GM23338 (cell line): ENCODE measurements at regions not wholly inside any gene's neighbourhood (a gene's known extent, or its start where the extent isn't known, plus 50 kb on each side); places are given as distances from the start of the nearest gene placed in this dataset.
A peak's percentile ranks its signal among the peaks of the same experiment; 100 is the strongest.

Source experiments
- ATAC-seq: fragments of 200-7000 bp; cut with Tn5 transposase; 3 replicates; pipeline ENCODE4 v1.9.1; 2020
- DNase-seq: peaks from one replicate; pipeline ENCODE4 v3.0.0-alpha.2; 2015; ENCODE audit warnings: low spot score
- H2AFZ ChIP-seq: fragments of 200-600 bp; sonication (generic); 2 replicates; pipeline ENCODE4 v1.8.0; 2016; ENCODE audit warnings: antibody characterized with exemption, mild to moderate bottlenecking, moderate library complexity
- H3F3A ChIP-seq: fragments of 200-600 bp; sonication (generic); replicated peaks from 2 replicates; pipeline ENCODE4 v1.8.0; 2017; ENCODE audit warnings: antibody characterized with exemption, mixed run types, low read depth
- H3K27ac ChIP-seq: fragments of 200-600 bp; sonication (generic); 2 replicates; pipeline ENCODE4 v1.6.1; 2016; ENCODE audit warnings: low read depth
- H3K27me3 ChIP-seq: fragments of 200-600 bp; sonication (generic); 2 replicates; pipeline ENCODE4 v1.8.0; 2016; ENCODE audit warnings: mild to moderate bottlenecking, mixed run types, moderate library complexity; ENCODE audit not compliant: insufficient read depth
- H3K36me3 ChIP-seq: fragments of 200-600 bp; sonication (generic); 2 replicates; pipeline ENCODE4 v1.8.0; 2016; ENCODE audit warnings: mild to moderate bottlenecking; ENCODE audit not compliant: insufficient read depth
- H3K4me1 ChIP-seq: fragments of 200-600 bp; sonication (generic); 2 replicates; pipeline ENCODE4 v1.8.0; 2016; ENCODE audit warnings: mild to moderate bottlenecking, moderate library complexity; ENCODE audit not compliant: insufficient read depth
- H3K4me2 ChIP-seq: fragments of 200-600 bp; sonication (generic); 2 replicates; pipeline ENCODE4 v1.7.1; 2017; ENCODE audit warnings: mixed run types
- H3K4me3 ChIP-seq: fragments of 200-600 bp; sonication (generic); 2 replicates; pipeline ENCODE4 v1.6.1; 2016; ENCODE audit warnings: mixed run types
- H3K79me2 ChIP-seq: fragments of 200-600 bp; sonication (generic); replicated peaks from 2 replicates; pipeline ENCODE4 v1.8.0; 2017; ENCODE audit warnings: mild to moderate bottlenecking; ENCODE audit not compliant: insufficient read depth
- H3K9me2 ChIP-seq: fragments of 200-600 bp; sonication (generic); 2 replicates; pipeline ENCODE4 v1.8.0; 2017; ENCODE audit not compliant: insufficient read depth
- H4K20me1 ChIP-seq: fragments of 200-600 bp; sonication (generic); replicated peaks from 2 replicates; pipeline ENCODE4 v1.8.0; 2017; ENCODE audit warnings: mild to moderate bottlenecking; ENCODE audit not compliant: insufficient read depth
- H3K27ac Mint-ChIP-seq: 2 replicates; pipeline ENCODE4 v1.8.0; 2020; ENCODE audit warnings: inconsistent platforms, mild to moderate bottlenecking, moderate library complexity, mixed read lengths
- H3K27me3 Mint-ChIP-seq: 3 replicates; pipeline ENCODE4 v1.8.0; 2022; ENCODE audit warnings: low read depth, mild to moderate bottlenecking, moderate library complexity, mixed read lengths, inconsistent platforms; ENCODE audit not compliant: insufficient read depth, poor library complexity
- H3K36me3 Mint-ChIP-seq: 3 replicates; pipeline ENCODE4 v1.8.0; 2021; ENCODE audit warnings: low read depth, mild to moderate bottlenecking, inconsistent platforms, moderate library complexity, mixed read lengths
- H3K4me1 Mint-ChIP-seq: 3 replicates; pipeline ENCODE4 v1.8.0; 2020; ENCODE audit warnings: mild to moderate bottlenecking, inconsistent platforms, mixed read lengths
- H3K4me3 Mint-ChIP-seq: 3 replicates; pipeline ENCODE4 v1.8.0; 2021; ENCODE audit warnings: moderate library complexity, mild to moderate bottlenecking, inconsistent platforms, mixed read lengths
- H3K9me3 Mint-ChIP-seq: 3 replicates; pipeline ENCODE4 v1.8.0; 2020; ENCODE audit warnings: moderate library complexity, mild to moderate bottlenecking, inconsistent platforms, mixed read lengths
- CREB1 ChIP-seq: fragments of 250-450 bp; sonication (Bioruptor Pico); IDR thresholded peaks from 2 replicates; pipeline ENCODE4 v1.5.0; 2020; ENCODE audit warnings: low read depth, mild to moderate bottlenecking, moderate library complexity
- EZH2 ChIP-seq: fragments of 200-600 bp; sonication (generic); IDR thresholded peaks from one replicate; pipeline ENCODE4 v1.8.0; 2017; ENCODE audit warnings: antibody characterized with exemption, mild to moderate bottlenecking, low read depth; ENCODE audit not compliant: unreplicated experiment
- EZH2phosphoT487 ChIP-seq: fragments of 200-600 bp; sonication (generic); IDR thresholded peaks from one replicate; pipeline ENCODE4 v1.8.1; 2018; ENCODE audit warnings: antibody characterized with exemption; ENCODE audit not compliant: unreplicated experiment
- JUNB ChIP-seq: IDR thresholded peaks from one replicate; pipeline ENCODE4 v1.6.1; 2016; ENCODE audit warnings: antibody characterized with exemption; ENCODE audit not compliant: unreplicated experiment
- NANOG ChIP-seq: IDR thresholded peaks from 2 replicates; pipeline ENCODE4 v1.6.1; 2016; ENCODE audit warnings: antibody characterized with exemption, borderline replicate concordance
- STAT1 ChIP-seq: IDR thresholded peaks from one replicate; pipeline ENCODE4 v1.6.1; 2016; ENCODE audit warnings: antibody characterized with exemption; ENCODE audit not compliant: unreplicated experiment
- TF ChIP-seq, protein P1 (sequence below), 2 experiments: fragments of 200-600 bp in 1 of 2; sonication (generic) in 1 of 2; conservative IDR thresholded peaks; 2 replicates each; pipeline versions ENCODE4 v1.5.1 to v1.6.1; 2016 to 2017; ENCODE audit warnings: antibody characterized with exemption in 2 of 2, low read depth in 2 of 2, mild to moderate bottlenecking in 2 of 2, moderate library complexity in 1 of 2
- TF ChIP-seq, protein P2 (sequence below): IDR thresholded peaks from one replicate; pipeline ENCODE4 v1.6.1; 2018; ENCODE audit warnings: antibody characterized with exemption; ENCODE audit not compliant: unreplicated experiment

DNA sequence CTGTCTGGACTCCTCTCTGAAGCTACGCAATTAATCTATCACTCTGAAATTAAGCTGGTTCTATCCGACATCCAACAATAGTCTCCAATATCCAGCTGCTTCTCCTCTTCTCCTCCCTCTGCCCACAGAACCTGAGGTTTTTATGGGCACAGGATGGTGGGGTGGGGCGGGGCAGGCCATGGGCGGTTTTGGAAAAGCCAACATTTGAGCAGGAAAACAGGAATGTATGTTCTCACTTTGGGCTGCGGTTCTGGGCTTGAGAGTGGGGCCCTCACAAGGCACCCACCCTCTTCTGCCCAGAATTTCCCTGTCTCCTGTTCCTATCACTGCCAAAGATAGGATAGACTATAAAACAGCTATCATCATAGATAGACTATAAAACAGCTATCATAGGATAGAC lies 1144.2 kb downstream of the EPHA7 start (continued):
- TF ChIP-seq, protein P1, sequence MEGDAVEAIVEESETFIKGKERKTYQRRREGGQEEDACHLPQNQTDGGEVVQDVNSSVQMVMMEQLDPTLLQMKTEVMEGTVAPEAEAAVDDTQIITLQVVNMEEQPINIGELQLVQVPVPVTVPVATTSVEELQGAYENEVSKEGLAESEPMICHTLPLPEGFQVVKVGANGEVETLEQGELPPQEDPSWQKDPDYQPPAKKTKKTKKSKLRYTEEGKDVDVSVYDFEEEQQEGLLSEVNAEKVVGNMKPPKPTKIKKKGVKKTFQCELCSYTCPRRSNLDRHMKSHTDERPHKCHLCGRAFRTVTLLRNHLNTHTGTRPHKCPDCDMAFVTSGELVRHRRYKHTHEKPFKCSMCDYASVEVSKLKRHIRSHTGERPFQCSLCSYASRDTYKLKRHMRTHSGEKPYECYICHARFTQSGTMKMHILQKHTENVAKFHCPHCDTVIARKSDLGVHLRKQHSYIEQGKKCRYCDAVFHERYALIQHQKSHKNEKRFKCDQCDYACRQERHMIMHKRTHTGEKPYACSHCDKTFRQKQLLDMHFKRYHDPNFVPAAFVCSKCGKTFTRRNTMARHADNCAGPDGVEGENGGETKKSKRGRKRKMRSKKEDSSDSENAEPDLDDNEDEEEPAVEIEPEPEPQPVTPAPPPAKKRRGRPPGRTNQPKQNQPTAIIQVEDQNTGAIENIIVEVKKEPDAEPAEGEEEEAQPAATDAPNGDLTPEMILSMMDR (conservative IDR thresholded peaks at IDR 0.05; ENCODE audit: low read depth in 2 of 2): no peak
- TF ChIP-seq NANOG (no peak), EZH2phosphoT487 (no peak), EZH2 (no peak)
- TF ChIP-seq, protein P2, sequence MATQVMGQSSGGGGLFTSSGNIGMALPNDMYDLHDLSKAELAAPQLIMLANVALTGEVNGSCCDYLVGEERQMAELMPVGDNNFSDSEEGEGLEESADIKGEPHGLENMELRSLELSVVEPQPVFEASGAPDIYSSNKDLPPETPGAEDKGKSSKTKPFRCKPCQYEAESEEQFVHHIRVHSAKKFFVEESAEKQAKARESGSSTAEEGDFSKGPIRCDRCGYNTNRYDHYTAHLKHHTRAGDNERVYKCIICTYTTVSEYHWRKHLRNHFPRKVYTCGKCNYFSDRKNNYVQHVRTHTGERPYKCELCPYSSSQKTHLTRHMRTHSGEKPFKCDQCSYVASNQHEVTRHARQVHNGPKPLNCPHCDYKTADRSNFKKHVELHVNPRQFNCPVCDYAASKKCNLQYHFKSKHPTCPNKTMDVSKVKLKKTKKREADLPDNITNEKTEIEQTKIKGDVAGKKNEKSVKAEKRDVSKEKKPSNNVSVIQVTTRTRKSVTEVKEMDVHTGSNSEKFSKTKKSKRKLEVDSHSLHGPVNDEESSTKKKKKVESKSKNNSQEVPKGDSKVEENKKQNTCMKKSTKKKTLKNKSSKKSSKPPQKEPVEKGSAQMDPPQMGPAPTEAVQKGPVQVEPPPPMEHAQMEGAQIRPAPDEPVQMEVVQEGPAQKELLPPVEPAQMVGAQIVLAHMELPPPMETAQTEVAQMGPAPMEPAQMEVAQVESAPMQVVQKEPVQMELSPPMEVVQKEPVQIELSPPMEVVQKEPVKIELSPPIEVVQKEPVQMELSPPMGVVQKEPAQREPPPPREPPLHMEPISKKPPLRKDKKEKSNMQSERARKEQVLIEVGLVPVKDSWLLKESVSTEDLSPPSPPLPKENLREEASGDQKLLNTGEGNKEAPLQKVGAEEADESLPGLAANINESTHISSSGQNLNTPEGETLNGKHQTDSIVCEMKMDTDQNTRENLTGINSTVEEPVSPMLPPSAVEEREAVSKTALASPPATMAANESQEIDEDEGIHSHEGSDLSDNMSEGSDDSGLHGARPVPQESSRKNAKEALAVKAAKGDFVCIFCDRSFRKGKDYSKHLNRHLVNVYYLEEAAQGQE: no peak

DNA sequence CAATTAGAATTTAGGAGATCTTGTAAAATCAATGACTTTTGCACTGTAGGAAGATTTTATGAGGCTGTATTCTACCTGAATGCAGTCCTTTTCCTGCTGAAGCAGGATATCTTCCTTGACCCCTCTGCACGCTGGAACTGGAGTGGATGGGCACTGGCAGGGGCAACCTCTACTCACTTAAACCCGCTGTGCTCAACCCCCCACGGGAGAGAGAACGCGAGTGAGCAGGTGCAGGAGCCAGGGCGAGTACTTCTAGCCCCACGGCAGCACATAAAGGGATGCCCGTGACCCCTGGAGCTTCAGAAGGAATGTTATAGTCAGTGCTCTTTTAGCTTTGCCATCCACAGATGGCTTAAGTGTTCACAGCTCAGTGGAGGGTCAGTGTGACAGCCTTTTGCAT lies 1144.8 kb downstream of the EPHA7 start:
- H3K4me1 ChIP-seq: no peaks in the 10 kb centered on the region
- no peak overlapping the region for H3K4me2 ChIP-seq
- no peaks in the 10 kb centered on the region for H3K9me2 ChIP-seq
- H3K4me1 Mint-ChIP-seq: peaks cover 4% of the 10 kb centered on the region; the same call in 2 of the 3 replicates
- H3K36me3 ChIP-seq: no peaks in the 10 kb centered on the region
- H3K4me3 ChIP-seq: no peak overlapping the region
- H3K27me3 ChIP-seq: no peaks in the 10 kb centered on the region
- H2AFZ ChIP-seq: no peak overlapping the region
- no peaks in the 10 kb centered on the region; the same call in 2 of the 3 replicates for H3K9me3 Mint-ChIP-seq
- no peak for DNase-seq
- no peak overlapping the region for H3K27ac ChIP-seq
- no peak for ATAC-seq
- no peaks in the 10 kb centered on the region for H4K20me1 ChIP-seq
- H3K27ac Mint-ChIP-seq: 0 out of 2 replicates have a peak overlapping the region, but pooled peaks have one; percentile 15
- no peak overlapping the region for H3K4me3 Mint-ChIP-seq
- no peaks in the 10 kb centered on the region for H3K79me2 ChIP-seq
- TF ChIP-seq STAT1 (no peak), CREB1 (no peak), EZH2 (no peak), JUNB (no peak)
- TF ChIP-seq, protein P2: no peak
- no peaks in the 10 kb centered on the region for H3K27me3 Mint-ChIP-seq
- H3K36me3 Mint-ChIP-seq: no peaks in the 10 kb centered on the region
- H3F3A ChIP-seq: no peaks in the 10 kb centered on the region
